Right ventricle myocardium superior (tissue), 1 donor: ENCODE measurements at regions not wholly inside any gene's neighbourhood (a gene's known extent, or its start where the extent isn't known, plus 50 kb on each side); places are given as distances from the start of the nearest gene placed in this dataset.

Experiments used
- ATAC-seq: fragments of 200-7000 bp; cut with Tn5 transposase; one replicate; pipeline ENCODE4 v1.9.1; 2020; ENCODE audit warnings: mild to moderate bottlenecking; ENCODE audit not compliant: poor library complexity
- DNase-seq: peaks from one replicate; pipeline ENCODE4 v3.0.0-alpha.2; 2020
- intact Hi-C: fragments of 100-400 bp; cut with DNase I; formaldehyde crosslinking; loops from one replicate; pipeline ENCODE4 v1.11.2; 2022
- donor health status: DM: no; HTN: yes; CAD: no; lungs with severe emphysema.

GRCh38 chr5:164038128-164038783 lies 532.8 kb downstream of the MAT2B start:
- ATAC-seq: no peak
- intact Hi-C loops: no loop called here
- no peak for DNase-seq

DNA sequence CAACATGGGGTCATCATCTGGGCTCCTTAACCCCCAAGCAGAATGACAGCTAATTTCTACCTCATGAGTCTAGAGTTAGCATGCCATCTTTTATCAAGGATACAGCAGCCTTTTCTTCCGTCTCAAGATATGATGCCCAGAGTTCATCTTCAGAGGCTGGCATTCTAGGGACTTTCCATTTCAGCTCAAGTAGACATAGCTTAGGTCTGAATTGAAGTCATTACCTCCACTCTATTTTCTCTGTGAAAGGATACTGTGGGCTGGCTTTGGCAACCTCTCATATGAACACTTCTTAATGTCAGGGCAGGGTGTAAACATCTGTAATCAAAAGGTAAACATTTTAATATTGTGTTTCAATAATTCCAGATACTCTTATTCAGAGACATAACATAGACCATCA lies 535.7 kb downstream of the MAT2B start:
- intact Hi-C loops: loop anchor here (10.0 kb wide), 1 partner anchor 444 kb away; no protein-coding TSS in a partner anchor
- DNase-seq (no peak), ATAC-seq (no peak)

DNA sequence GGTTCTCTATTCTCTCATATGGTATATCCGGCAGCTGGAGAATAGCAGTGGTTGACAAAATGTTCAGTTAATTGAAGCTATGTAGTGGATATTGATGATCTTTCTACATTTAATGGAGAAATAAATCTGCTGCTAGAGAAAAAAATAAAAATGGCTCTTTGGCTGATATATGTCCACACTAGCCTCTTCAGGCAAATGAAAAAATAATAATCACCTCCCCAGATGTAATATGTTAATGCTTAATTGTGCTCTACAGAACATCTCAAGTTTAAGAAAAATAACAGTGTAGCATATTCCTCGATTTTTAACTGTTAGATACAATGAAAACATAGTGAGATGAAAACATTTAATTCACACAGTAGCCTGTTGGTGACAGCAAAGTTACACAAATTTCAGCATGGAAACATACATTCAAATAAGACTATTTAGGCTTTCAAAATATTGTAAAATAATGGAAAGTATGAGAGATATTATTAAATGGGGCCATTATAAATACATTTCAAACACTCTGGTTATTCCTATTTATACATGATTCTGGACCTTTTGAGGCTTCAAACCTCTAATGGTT lies 543.0 kb downstream of the MAT2B start:
- DNase-seq (no peak), ATAC-seq (no peak)
- intact Hi-C loops: loop anchor here (10.0 kb wide), 1 partner anchor 436 kb away; no protein-coding TSS in a partner anchor

GRCh38 chr5:164051745-164052144 lies 546.3 kb downstream of the MAT2B start:
- intact Hi-C loops: no loop called here
- ATAC-seq (no peak), DNase-seq (no peak)

GRCh38 chr5:164052536-164053093 lies 547.2 kb downstream of the MAT2B start:
- no peak for DNase-seq
- intact Hi-C loops: no loop called here
- no peak for ATAC-seq

DNA sequence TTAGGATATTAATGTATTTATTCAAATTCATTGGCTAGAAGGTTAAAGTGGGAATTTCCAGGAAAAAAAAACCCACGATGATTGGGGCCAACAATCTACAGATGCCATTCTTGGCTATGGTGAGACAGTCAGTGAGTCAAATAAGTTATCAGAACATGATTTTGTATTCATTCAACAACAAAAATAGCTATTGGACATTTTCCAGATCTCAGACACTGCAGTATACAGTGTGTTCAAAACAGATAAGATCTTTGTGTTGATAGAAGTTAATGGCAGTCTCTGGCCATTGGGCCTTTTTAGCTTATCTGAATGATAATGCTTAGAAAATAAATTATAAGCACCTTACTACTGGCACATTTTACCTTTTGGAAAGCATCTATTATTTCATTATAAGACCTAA lies 547.7 kb downstream of the MAT2B start:
- ATAC-seq (no peak), DNase-seq (no peak)
- intact Hi-C loops: no loop called here

DNA sequence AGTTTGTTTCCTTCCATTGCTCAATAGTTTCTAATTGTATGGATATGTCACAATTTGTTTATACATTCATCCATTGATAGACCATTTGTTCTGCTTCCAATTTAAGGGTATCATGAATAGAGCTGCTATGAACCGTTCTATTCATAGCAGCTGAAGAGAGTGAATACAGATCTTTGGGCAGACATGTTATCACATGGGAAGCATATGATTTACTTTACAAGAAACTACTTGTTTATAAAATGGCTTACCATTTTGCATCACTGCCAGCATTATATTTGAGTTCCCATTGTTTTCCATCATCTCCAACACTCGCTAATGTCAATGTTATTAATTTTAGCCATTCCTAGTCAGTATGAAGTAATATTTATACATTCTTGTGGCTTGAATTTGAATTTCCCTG lies 549.0 kb downstream of the MAT2B start:
- intact Hi-C loops: no loop called here
- ATAC-seq: no peak
- no peak for DNase-seq

DNA sequence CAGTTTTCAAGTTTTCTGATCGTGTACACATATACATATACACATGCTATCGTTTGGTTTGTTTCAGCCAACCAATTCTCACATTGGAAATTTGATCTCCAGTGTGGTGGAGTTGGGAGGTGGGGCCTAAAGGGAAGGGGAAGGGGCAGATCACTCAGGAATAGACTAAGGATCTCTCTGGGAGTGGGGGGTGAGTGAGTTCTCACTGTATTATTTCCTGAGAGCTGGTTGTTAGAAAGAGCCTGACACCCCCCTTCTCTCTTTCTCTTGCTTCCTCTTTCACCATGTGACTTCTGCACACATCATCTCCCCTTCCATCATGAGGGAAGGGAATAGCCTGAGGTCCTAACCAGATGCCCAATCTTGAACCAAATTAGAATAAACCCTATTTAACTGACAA lies 551.7 kb downstream of the MAT2B start:
- DNase-seq (no peak), ATAC-seq (no peak)
- intact Hi-C loops: no loop called here

DNA sequence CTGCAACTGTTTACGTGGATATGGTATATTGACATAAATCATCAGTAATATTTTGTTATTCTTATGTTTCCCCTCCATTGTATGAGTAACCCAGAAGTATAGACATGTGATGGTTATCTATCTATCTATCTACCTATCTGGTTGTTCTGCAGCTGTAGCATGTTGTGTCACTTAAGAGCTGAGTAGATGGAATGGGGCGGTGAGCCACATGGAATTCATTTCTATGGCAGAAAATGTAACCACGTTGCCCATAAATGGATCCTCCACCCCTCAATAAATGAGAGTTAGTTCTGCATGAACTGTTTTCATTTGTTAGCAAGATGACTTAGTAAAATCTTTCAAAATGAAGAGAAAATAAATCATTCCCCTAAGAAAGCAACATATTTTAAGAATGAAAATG lies 553.2 kb downstream of the MAT2B start:
- intact Hi-C loops: no loop called here
- DNase-seq (no peak), ATAC-seq (no peak)

DNA sequence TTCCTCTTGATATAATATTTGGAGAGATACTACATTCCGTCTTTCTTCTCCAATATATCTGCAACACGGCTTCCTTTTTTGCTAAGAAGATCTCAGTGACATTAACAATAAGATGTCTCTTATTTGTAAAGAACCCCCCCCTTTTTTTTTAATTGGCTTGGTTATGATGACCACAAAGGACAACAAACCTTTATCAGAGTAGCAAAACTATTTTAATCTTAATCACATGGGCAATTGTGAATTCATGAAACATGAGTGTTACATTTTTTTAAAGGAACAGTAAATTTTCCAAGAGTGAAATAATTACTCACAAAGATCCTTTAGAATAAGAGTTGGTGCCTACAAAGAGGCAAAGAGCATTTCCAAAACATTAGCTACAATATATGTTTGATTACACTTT lies 554.1 kb downstream of the MAT2B start:
- intact Hi-C loops: no loop called here
- DNase-seq: no peak
- ATAC-seq: no peak

DNA sequence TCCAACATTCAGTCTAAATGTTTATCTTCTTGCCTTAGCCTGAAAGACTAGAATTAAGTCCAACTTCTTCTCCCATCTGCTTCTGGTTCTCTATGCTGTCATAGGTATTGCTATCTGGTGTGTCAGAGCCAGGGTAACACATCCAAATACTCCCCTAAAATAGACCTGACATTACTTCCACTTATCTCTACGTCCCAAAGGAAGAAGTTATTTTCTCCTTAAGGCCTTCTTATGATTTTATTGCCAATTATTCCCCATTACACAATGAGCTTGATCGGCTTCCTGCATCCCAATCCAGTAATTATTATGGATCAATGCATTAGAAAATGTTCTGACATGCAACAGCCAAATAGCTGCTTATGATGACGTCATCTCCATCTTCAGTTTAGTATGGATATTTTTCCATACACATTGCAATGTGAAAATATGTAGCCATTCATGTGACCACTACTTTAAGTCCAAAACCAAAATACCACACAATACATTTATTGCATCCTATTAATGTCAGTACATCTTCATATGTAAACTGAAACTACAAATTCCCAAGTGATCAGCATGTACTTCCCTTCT lies 555.5 kb downstream of the MAT2B start:
- intact Hi-C loops: no loop called here
- DNase-seq (no peak), ATAC-seq (no peak)

DNA sequence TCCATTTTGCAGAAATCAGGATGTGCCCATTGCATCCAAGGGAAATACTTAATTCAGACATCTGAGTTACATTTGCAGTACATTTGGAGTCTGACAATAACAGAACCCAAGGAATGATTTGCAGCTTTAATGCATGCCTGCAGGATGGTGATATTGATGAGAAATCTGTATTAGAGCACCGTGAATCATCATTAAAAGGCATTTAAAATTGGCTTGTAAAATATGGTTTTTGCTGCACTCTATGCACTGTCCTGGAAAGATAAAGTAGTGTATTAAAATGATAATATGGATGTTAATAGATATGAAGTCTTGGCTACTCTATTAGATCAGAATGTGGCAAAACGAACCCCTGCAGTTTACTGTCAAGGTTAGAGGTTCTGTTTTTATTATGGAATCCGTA lies 556.9 kb downstream of the MAT2B start:
- intact Hi-C loops: no loop called here
- ATAC-seq (no peak), DNase-seq (no peak)

DNA sequence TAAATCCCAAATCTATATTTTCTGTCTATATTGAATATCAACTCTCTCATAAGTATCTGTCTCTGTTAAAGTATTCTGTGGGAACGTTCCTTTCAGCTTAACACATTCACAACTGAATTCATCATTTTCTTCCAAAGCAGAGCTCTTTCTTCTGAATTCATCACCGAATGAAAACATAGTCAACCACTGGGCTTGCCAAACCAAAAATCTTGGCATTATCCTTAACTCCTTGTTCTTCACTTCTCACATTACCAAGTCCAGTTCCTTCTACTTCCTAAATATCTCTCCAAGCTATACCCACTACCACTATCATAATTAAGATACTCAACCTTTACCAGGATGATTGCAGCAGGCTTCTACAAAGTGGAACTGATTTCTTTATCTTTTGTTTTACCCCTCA lies 559.8 kb downstream of the MAT2B start:
- no peak for ATAC-seq
- DNase-seq: no peak

GRCh38 chr5:164071671-164072070 lies 566.3 kb downstream of the MAT2B start:
- DNase-seq: no peak
- ATAC-seq: no peak
- intact Hi-C loops: no loop called here

More for the DNA sequence above, 559.8 kb downstream of the MAT2B start:
- intact Hi-C loops: no loop called here

DNA sequence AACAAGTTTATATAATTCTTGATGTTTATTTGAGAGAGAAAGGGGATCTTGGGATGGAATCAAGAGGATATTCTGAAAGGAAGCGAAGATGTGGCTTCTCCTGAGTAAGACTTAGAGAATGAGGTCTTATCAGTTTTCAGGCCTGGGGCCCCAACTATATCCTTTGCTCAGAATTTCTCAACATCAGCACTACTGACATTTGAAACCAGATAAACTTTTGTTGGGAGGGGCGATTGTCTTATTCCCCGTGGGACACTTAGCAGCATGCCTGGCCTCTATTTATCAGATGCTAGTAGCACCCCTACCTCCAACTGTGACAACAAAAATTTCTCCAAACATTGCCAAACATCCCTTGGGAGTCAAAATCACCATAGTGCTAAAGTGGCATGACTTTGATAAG lies 567.7 kb downstream of the MAT2B start:
- no peak for ATAC-seq
- intact Hi-C loops: no loop called here
- DNase-seq: no peak

GRCh38 chr5:164076556-164076955 lies 571.1 kb downstream of the MAT2B start:
- intact Hi-C loops: no loop called here
- no peak for DNase-seq
- ATAC-seq: no peak

- ATAC-seq (no peak), DNase-seq (no peak)
- intact Hi-C loops: no loop called here
Observed at GRCh38 chr5:164090358-164090757, 584.9 kb downstream of the MAT2B start.

DNA sequence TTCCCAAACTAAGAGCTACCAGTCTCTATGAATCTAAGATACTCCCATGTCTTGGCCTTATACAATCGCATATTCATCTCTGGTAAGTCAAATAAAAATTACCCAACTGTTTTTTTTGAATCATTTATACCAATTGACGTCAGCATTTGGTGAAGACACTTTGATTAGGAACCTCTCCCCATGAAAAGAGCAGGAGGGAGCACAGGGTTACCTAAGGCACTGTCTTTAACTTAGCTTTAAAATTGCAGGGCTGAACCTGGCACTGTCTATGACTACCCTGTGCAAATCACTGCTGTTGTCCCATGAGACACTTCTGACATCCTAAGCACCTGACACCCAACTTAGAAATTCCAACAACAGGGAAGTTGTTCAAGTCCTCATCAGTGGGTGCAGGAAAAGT lies 586.4 kb downstream of the MAT2B start:
- DNase-seq: no peak
- intact Hi-C loops: no loop called here
- ATAC-seq: no peak

DNA sequence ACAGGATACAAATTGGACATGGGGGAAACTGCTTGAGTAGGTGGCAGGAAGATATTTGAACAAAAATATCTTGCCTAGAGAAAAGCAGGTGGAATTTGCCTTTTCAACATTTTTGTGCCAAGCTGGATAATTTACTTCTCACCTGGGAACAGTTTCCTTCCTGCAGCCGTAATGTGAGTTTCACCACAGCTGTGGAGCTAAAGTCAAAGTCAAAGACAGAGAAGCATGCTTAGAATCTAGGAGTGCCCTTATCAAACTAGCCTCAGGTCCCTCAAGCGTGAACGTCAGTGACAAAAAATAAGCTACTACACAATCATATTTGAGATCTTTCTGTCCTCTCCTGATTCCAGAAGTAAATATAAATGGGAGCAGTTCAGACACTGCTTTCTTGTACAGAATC lies 588.9 kb downstream of the MAT2B start:
- intact Hi-C loops: no loop called here
- DNase-seq: no peak

GRCh38 chr5:164097749-164098148 lies 592.3 kb downstream of the MAT2B start:
- intact Hi-C loops: no loop called here
- ATAC-seq (no peak), DNase-seq (no peak)

More for the DNA sequence above, 588.9 kb downstream of the MAT2B start:
- ATAC-seq: no peak
